MG63 (cell line): ENCODE measurements at regions not wholly inside any gene's neighbourhood (a gene's known extent, or its start where the extent isn't known, plus 50 kb on each side); places are given as distances from the start of the nearest gene placed in this dataset.
"Not testable (repeated sequence)": the region's sequence is repeated elsewhere in the genome, so short reads cannot be mapped to it uniquely, and the experiment has no call there.

ENCODE experiments used
- DNase-seq: peaks from one replicate; pipeline ENCODE4 v3.0.0-alpha.2; 2020
- H3K27me3 ChIP-seq: fragments of 250-450 bp; sonication (Bioruptor Pico); 2 replicates; pipeline ENCODE4 v1.5.1; 2020; ENCODE audit warnings: mild to moderate bottlenecking, moderate library complexity
- H3K36me3 ChIP-seq: fragments of 250-450 bp; sonication (Bioruptor Pico); 2 replicates; pipeline ENCODE4 v1.5.1; 2020; ENCODE audit warnings: mild to moderate bottlenecking, moderate library complexity
- H3K4me3 ChIP-seq: fragments of 250-450 bp; sonication (Bioruptor Pico); 2 replicates; pipeline ENCODE4 v1.5.1; 2020; ENCODE audit warnings: mild to moderate bottlenecking, moderate library complexity
- H3K9me3 ChIP-seq: fragments of 250-450 bp; sonication (Bioruptor Pico); 2 replicates; pipeline ENCODE4 v1.5.1; 2020; ENCODE audit warnings: mild to moderate bottlenecking, moderate library complexity

GRCh38 chr18:46220116-46220515 is 115.9 kb downstream of the HAUS1 start:
- Histone ChIP-seq H3K9me3 (no peaks in the 10 kb centered on the region), H3K27me3 (no peaks in the 10 kb centered on the region), H3K36me3 (peaks cover 7% of the 10 kb centered on the region), H3K4me3 (no peak overlapping the region)
- DNase-seq, result peak; percentile 22

GRCh38 chr18:46222093-46222492 is 117.9 kb downstream of the HAUS1 start:
- no peak overlapping the region for H3K4me3 ChIP-seq

GRCh38 chr18:46222710-46223360 is 118.7 kb downstream of the HAUS1 start:
- DNase-seq, result no peak
- no peaks in the 10 kb centered on the region for H3K27me3 ChIP-seq
- H3K4me3 ChIP-seq, result no peak overlapping the region
- no peaks in the 10 kb centered on the region for H3K9me3 ChIP-seq
- peaks cover 2% of the 10 kb centered on the region; the same call in 1 of the 2 replicates for H3K36me3 ChIP-seq

More at GRCh38 chr18:46222093-46222492, 117.9 kb downstream of the HAUS1 start:
- Histone ChIP-seq H3K9me3 (no peaks in the 10 kb centered on the region), H3K27me3 (no peaks in the 10 kb centered on the region), H3K36me3 (peaks cover 2% of the 10 kb centered on the region; the same call in 1 of the 2 replicates)
- DNase-seq, result no peak

GRCh38 chr18:46224181-46224775 is 120.1 kb downstream of the HAUS1 start:
- no peaks in the 10 kb centered on the region for H3K27me3 ChIP-seq
- no peak overlapping the region for H3K4me3 ChIP-seq
- peaks cover 2% of the 10 kb centered on the region; the same call in 1 of the 2 replicates for H3K36me3 ChIP-seq
- no peak for DNase-seq
- no peaks in the 10 kb centered on the region for H3K9me3 ChIP-seq

GRCh38 chr18:46226461-46226860 is 122.3 kb downstream of the HAUS1 start:
- H3K36me3 ChIP-seq, result peaks cover 2% of the 10 kb centered on the region; the same call in 1 of the 2 replicates
- H3K4me3 ChIP-seq, result no peak overlapping the region
- no peaks in the 10 kb centered on the region for H3K27me3 ChIP-seq
- no peaks in the 10 kb centered on the region for H3K9me3 ChIP-seq
- DNase-seq, result no peak

- not testable (repeated sequence) for H3K4me3 ChIP-seq, H3K36me3 ChIP-seq, DNase-seq, H3K27me3 ChIP-seq, H3K9me3 ChIP-seq
Observed at GRCh38 chr18:46229641-46230040, 125.5 kb downstream of the HAUS1 start.

GRCh38 chr18:46236156-46236555 is 132.0 kb downstream of the HAUS1 start:
- H3K36me3 ChIP-seq, result no peaks in the 10 kb centered on the region
- DNase-seq, result no peak
- no peaks in the 10 kb centered on the region for H3K9me3 ChIP-seq
- no peaks in the 10 kb centered on the region for H3K27me3 ChIP-seq
- H3K4me3 ChIP-seq, result no peak overlapping the region

- no peaks in the 10 kb centered on the region for H3K36me3 ChIP-seq
- H3K4me3 ChIP-seq, result no peak overlapping the region
- no peak for DNase-seq
- H3K9me3 ChIP-seq, result no peaks in the 10 kb centered on the region
- H3K27me3 ChIP-seq, result no peaks in the 10 kb centered on the region
Observed at GRCh38 chr18:46237891-46238290, 133.7 kb downstream of the HAUS1 start.

GRCh38 chr18:46239549-46239948 is 135.4 kb downstream of the HAUS1 start:
- Histone ChIP-seq H3K27me3 (no peaks in the 10 kb centered on the region), H3K4me3 (no peak overlapping the region), H3K36me3 (no peaks in the 10 kb centered on the region), H3K9me3 (no peaks in the 10 kb centered on the region)
- DNase-seq, result no peak

- H3K36me3 ChIP-seq, result no peaks in the 10 kb centered on the region
- DNase-seq, result no peak
- no peaks in the 10 kb centered on the region for H3K9me3 ChIP-seq
- no peak overlapping the region for H3K4me3 ChIP-seq
- H3K27me3 ChIP-seq, result no peaks in the 10 kb centered on the region
Observed at GRCh38 chr18:46239998-46240397, 135.8 kb downstream of the HAUS1 start.

- H3K9me3 ChIP-seq, H3K4me3 ChIP-seq, DNase-seq, H3K36me3 ChIP-seq, H3K27me3 ChIP-seq: not testable (repeated sequence)
Observed at GRCh38 chr18:46241393-46241792, 137.2 kb downstream of the HAUS1 start.

GRCh38 chr18:46242183-46242582 is 138.0 kb downstream of the HAUS1 start:
- Histone ChIP-seq H3K27me3 (no peaks in the 10 kb centered on the region), H3K4me3 (no peak overlapping the region), H3K36me3 (no peaks in the 10 kb centered on the region), H3K9me3 (no peaks in the 10 kb centered on the region)
- DNase-seq, result no peak

- no peak for DNase-seq
- H3K36me3 ChIP-seq, result no peaks in the 10 kb centered on the region
- H3K9me3 ChIP-seq, result no peaks in the 10 kb centered on the region
Observed at GRCh38 chr18:46243095-46243494, 138.9 kb downstream of the HAUS1 start.

GRCh38 chr18:46243673-46244072 is 139.5 kb downstream of the HAUS1 start:
- Histone ChIP-seq H3K27me3 (no peaks in the 10 kb centered on the region), H3K4me3 (no peak overlapping the region), H3K9me3 (no peaks in the 10 kb centered on the region), H3K36me3 (no peaks in the 10 kb centered on the region)
- DNase-seq, result no peak

More at GRCh38 chr18:46243095-46243494, 138.9 kb downstream of the HAUS1 start:
- no peaks in the 10 kb centered on the region for H3K27me3 ChIP-seq
- H3K4me3 ChIP-seq, result no peak overlapping the region

- Histone ChIP-seq H3K36me3 (no peaks in the 10 kb centered on the region), H3K27me3 (no peaks in the 10 kb centered on the region), H3K9me3 (no peaks in the 10 kb centered on the region), H3K4me3 (no peak overlapping the region)
- DNase-seq, result no peak
Observed at GRCh38 chr18:46246101-46246500, 141.9 kb downstream of the HAUS1 start.

- Histone ChIP-seq H3K4me3 (no peak overlapping the region), H3K9me3 (no peaks in the 10 kb centered on the region), H3K36me3 (no peaks in the 10 kb centered on the region), H3K27me3 (no peaks in the 10 kb centered on the region)
- DNase-seq, result no peak
Observed at GRCh38 chr18:46247942-46248341, 143.8 kb downstream of the HAUS1 start.

- H3K36me3 ChIP-seq, result peaks cover 4% of the 10 kb centered on the region; the same call in 1 of the 2 replicates
- no peaks in the 10 kb centered on the region for H3K27me3 ChIP-seq
- no peak for DNase-seq
- no peak overlapping the region for H3K4me3 ChIP-seq
- H3K9me3 ChIP-seq, result no peaks in the 10 kb centered on the region
Observed at GRCh38 chr18:46250084-46250811, 146.1 kb downstream of the HAUS1 start.

- Histone ChIP-seq H3K36me3 (peaks cover 4% of the 10 kb centered on the region; the same call in 1 of the 2 replicates), H3K9me3 (no peaks in the 10 kb centered on the region), H3K27me3 (no peaks in the 10 kb centered on the region), H3K4me3 (no peak overlapping the region)
- no peak for DNase-seq
Observed at GRCh38 chr18:46250812-46251173, 146.6 kb downstream of the HAUS1 start.
